Left hindlimb (tissue), 1 donor: ENCODE measurements at regions not wholly inside any gene's neighbourhood (a gene's known extent, or its start where the extent isn't known, plus 50 kb on each side); places are given as distances from the start of the nearest gene placed in this dataset.

Experiments used
- DNase-seq: peaks from one replicate; pipeline ENCODE4 v3.0.0-alpha.2; 2018

DNA sequence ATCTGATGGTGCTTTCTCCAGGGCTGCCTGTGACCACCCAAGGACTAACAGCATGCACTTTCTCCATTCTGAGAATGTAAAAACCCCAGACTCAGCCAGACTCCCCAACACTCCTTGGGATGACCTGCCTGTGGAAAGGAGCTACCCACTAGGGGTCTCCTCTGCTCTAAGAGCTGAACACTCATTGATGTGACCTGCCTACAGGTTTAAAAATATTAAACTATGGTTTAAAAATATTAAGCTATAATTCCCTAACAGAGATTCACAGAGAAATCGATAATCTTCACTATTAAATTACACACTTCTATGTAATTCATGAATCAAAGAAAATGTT, 696.2 kb upstream of the SLITRK5 start:
- no peak for DNase-seq

DNA sequence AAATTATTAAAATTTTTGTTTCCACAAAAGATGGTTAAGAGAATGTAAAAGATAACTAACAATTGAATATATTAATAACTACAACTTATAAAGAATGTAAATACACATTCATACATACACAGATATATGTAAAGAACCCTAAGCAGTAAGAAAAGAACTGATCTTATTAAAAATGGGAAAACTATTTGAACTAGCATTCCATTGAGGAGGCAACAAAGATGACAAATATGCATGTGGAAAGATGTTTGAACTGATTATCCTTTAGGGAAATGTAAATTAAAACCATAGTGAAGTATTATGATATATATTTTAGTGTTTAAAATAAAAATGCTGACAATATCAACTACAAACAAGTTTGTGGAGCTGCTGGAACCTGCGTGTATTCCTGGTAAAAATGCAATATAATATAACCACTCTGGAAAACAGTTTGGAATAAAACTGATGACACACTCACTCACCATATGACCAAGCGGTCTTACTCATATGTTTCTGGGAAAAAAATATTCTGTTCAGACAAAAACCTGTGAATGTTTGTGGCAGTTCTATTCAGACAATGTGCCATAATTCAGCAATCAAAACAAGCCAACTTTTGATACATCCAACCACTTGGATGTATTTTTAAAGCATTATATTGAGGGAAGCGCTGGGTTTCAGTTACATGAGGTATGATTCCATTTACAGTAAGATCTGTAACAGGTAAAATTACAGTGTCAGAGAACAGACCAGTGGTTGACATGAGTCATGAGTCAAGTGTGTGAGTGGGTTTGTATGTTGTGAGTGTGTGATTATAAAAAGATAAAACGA, 694.4 kb upstream of the SLITRK5 start:
- DNase-seq = no peak

DNA sequence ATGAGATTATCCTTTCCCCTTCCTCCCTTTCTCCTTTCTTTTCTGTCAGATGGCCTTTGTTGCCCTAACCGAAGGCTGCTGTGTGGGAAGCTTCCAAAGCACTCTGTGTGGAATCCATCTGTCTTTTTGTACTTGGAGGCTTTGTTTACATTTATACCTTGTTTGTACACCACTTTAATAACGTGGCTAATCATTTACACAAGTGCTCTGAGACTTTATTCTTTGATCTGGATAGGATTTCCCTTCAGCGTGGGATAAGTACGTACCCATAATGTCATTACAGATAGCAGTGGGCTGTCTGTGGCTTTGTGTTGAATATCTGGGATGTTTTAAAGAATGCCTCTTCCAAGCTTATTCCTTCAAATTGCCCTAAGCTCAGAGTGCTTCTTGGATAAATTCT, 684.7 kb upstream of the SLITRK5 start:
- no peak for DNase-seq

DNA sequence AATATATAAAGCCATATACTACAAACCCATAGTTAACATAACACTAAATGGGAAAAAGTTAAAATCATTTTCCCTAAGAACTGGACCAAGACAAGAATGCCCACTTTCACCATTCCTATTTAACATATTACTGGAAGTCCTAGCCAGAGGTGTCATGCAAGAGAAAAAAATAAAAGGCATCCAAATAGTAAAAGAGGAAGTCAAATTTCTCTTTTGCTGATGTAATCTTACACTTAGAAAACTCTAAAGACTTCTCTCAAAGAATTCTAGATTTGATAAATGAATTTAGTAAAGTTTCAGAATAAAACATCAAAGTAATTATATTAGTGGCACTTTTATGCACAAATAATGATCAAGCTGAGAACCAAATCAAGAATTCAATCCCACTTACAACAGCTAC, 678.9 kb upstream of the SLITRK5 start:
- DNase-seq = no peak

DNA sequence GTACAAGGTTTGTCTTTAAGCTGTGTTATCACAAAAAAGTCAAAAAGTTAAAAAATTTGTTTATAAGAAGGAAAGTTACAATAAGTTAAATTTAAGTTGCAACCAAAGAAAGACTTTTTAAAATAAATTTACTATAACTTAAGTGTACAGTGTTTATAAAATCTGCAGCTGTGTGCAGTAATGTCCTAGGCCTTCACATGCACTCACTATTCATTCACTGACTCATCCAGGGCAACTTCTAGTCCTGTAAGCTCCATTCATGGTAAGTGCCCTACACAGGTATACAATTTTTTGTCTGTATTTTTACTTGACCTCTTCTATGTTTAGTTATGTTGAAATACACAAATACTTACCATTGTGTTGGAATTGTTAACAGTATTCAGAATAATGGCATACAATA, 667.9 kb upstream of the SLITRK5 start:
- no peak for DNase-seq

DNA sequence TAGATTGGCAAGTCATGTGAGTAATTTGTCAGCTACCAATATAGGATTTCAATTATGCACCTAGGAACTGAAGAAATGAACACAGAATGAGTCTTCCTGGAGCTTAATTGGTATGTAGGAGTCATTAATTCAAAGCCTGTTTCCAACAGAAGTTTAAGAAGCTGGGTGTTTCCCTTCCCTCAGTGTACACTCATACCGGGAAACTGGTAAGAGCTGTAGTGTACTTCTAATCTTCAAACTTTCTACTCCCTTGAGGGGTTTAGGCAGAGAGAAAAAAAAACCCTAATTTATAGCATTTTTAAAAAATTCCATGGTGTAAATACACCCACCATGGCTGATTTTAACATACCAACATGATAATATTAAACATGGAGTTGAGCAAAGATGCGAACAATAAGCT, 665.7 kb upstream of the SLITRK5 start:
- DNase-seq = no peak

DNA sequence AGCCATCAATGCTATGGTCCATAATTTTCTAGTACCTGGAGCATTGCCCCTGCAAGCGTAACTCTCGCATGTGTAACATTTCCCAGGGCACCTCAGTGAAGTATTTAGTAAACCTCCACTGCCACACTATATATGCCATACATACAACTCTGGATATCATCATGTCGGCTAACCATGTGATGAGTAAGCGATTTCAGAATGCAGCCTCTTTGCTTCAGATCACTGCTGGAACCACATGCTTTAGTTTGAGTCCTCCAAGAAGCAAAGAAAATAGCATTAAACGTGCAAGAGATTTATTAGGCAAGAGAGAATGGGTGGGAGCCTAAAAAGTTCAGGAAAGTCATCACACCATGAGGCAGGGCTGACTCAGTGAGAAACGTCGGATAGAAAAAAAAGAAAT, 635.6 kb upstream of the SLITRK5 start:
- no peak for DNase-seq

DNA sequence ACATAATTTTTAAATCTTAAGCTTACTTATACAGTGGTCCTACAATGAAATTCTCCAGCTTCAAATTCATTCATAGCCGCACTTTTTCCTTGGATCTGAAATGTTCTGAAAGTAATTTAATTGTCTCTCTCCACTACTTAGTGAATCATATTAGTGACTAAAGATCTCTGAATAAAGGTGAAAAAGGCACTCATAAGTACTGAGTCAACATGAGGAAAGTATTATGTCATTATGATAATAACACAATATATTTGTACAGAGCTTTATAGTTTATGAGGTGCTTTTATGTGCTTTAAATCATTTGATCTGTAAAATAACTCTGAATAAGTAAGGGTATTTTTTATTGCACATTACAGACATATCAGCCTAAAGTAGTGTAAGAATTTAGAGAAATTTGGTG, 628.2 kb upstream of the SLITRK5 start:
- DNase-seq = no peak

DNA sequence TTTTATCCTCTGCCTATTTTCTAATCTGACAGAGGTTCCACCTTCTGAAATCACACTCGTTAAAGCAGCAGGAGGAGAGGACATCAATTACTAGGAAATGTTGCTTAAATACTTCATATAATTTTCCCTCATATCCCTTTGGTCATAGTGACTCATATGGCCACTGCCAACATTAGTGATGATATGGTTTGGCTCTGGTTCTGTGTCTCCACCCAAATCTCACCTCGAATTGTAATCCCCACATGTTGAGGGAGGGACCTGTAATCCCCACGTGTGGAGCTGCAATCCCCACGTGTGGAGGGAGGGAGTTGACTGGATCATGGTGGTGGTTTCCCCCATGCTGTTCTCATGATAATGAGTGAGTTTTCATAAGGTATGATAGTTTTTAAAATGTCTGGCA, 618.4 kb upstream of the SLITRK5 start:
- no peak for DNase-seq

DNA sequence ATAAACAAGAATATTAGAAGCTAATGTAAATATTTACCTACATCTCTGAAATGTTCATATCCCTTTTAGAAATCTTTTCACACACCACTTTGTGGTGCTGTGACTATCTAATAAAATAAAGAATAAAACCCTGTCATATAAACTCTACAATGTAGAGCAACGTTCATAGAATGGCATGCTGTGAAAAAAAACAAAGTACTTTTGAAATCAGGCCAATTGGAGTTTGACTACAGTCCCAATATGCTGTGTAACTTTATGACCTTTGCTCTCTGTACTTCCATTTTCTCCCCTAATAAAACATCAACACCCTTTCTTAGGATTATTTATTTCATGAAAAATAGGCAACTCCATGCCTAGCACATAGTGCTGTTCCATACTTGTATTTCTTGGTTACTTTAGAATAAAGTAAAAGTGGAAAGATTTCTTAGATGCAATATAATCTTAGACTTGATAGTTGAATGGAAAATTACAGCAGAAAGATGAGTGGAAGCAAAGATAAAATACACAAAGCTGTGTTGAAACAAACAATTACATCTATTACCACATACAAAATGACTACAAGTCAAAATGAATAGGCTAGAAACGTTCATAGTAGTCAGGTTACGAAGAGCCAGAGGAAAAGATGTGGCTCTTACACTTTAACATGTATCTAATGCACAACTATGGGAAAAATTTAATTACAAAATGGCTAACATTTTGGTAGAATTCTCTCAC, 613.2 kb upstream of the SLITRK5 start:
- no peak for DNase-seq

DNA sequence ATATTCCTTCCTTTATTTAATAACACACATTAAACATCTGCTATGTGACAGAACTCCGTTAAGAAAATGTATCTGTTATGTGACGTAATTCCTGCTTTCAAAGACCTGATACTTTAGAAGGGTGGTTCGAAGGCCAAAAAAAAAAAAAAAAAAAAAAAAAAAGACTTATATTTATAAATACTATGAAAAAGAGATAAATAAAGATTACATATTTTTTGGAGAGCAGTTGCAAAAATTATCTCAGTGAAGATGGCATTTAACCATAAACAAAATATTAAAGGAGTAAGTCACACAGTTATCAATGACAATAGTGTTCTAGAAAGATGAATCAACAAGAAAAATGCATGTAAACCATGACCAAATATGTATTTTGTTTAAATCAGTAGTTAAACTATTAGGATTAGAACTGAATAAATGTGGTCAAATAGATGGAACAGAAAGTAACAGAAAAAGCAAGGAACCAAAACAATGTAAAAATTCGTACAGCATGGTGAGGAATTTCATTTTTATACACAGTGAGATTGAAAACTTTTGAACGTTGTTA, 612.3 kb upstream of the SLITRK5 start:
- no peak for DNase-seq

DNA sequence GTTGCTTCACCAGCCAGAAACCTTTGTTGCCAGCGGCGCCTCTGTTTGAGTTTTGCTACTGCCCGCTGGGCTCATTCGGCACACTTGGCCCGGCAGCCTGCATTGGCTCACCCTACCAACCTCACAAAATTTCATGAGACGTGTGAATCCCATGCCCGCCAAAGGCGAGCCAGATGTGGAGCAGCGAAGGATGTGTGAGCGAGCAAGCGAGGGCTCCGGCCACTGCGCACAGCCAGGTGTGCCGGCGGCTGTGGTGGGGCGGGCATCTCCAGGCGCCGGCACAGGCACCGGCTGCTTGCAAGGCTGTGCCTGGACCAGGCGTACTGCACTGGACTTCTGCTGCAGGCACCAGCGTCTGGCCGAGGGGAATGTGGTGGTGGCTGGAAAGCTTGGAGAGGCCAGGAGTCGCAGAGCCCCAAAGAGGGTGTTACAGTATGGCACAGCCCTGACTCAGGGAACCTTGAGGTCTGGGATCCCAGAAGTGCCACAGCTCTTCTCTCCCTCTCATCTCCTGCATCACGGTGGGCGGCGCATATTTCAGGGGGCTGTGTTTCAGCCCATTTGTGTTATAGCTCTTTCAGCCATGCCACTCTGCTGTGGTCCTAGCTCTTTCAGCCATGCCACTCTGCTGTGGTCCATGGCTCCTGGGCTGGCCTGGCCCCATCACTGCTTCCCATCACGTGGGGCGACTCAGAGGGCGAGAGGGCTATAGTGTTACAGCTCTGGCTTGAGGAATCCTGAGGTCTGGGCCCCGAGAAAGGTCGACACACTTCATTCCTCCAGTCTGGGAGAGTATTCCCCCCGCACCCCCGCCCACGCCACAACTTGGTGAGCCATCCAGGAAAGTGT, 592.0 kb upstream of the SLITRK5 start:
- no peak for DNase-seq

DNA sequence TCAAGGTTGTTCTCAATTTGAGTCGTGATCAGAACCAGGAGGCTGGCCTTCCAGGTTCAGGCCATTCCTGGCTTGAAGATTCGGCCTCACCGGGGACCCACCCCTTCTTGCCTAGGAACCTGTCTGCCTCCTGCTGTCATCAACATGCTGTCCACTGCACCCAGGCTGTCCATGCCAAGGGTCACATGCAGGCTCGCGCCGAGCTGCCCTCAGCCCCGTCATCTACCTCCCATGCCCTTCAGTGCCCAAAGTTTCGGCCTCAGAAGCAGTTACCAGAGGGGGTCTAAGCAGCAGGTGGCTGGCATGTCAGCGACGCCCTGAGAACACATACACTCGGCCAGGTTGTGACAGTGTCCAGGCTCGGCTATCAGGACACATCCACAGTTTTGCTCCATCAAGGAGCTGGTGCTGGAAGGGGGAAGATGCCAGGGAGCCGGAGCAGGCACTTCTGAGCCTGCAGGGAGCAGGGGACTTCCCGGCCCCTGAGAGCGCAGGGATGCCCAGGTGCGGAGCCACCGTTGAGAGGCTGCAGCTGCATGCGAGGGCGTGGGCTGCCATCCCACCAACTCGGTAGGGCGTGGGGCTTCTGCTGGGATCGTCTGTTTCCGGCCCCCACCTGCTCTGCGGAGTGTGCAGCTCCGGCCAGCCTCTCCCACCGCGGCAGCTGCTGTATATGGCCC, 590.9 kb upstream of the SLITRK5 start:
- no peak for DNase-seq

DNA sequence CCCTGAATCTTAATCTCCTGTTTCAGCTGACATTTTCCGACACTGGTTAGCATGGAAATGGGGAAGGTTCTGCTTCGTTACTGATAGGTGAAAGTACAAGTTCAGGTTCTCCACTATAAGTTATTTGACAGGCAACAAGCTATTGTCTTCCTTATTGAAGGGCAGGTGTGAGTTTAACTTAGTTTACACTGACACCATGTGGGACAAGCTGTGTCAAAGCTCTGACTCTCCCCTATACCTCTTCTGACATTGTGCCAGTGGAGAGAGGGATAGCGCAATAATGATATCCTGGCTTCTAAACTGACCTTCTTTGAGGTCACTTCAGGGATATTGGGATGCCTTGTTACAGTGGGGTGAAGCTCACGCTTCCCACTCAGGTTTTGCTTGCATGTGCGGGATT, 587.0 kb upstream of the SLITRK5 start:
- no peak for DNase-seq

DNA sequence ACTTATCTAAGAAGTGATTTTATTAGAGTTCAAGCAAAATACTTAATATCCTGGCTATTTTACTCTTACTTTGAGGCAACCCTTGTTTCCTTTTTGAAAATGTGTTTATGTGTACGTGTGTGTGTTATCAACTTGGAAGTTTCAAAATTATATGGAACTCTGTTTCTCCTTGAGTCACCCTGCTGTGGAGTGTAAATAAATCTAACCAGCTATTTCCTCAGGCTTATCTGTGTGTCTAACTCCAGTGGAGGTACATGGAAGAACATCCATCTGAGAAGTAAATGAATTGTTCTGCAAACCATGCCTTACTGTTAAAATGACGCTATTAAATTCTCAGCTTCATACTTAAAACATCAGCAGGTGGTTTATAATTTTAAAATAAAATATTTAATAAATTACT, 583.4 kb upstream of the SLITRK5 start:
- DNase-seq = no peak

DNA sequence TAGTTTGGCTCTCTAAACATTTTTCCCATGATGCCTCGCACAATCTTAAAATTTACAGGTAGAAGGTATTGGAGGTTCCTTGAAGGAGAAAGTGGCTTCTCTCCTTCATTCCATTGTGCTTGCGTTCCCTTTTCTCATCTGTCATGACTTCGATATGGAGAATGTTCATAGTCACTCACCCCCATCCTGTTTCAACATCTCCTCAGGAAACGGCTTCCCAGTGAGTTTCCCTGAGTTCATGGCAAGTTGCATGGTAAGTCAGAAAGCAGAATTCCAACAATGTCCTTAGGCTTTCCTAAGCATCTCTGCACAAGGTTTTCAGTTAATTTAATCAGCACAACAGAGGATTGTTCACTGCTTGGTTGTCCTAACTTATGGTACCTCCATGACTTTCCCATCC, 581.8 kb upstream of the SLITRK5 start:
- DNase-seq = no peak

DNA sequence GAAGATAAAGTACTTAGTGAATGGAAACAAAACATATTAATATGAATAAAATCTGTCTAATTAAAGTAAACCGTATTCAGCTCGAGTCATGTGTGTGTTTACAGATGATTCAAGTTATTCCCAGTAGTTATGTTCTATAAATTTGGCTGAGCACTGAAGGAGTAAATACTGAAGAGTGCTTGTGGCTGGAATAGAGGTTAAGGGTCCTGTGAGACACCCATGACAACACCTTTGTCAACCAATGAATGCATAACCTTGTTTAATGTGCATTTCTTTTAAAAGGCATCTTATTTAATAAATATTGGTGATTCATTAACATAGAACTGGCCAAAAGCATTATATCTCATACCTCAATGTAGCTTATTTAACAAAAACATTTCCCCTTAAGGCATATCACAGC, 577.8 kb upstream of the SLITRK5 start:
- DNase-seq = no peak

DNA sequence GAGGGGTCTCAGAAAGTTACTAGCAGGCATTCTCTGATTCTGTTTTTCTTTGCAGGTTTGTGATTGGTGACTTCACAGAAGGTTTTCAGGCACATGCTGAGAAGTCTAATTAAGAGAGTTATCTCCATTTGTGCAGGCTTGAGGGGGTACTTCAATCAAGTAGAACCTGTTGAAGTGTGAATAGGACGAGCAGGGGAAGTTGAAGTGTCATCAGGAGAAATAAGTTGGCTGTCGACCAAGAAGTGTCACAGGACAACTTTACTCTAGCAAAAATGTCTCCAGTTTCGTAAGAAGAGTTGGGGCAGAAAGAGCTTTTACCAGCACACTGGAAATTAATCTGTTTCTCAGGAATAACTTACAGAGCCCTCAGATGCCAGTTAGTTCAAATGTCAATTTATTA, 576.5 kb upstream of the SLITRK5 start:
- no peak for DNase-seq

DNA sequence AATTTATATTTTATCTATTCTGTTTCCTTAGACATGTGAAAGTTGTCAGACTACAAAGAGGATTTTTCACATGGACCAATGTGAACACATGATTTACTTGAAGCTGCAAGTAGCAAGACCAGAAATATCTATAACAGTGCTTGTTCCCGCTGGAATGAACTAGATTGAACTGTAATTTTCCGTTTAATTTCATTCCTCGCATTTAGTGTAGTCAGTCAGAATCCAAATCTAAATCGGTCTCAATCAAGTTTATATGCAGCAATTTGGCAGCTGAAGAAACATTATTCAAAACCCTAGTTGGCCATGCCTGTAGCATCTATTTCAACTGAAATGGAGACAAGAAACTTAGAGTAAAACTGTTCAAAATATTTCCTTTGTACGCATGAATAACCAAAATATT, 570.7 kb upstream of the SLITRK5 start:
- no peak for DNase-seq

DNA sequence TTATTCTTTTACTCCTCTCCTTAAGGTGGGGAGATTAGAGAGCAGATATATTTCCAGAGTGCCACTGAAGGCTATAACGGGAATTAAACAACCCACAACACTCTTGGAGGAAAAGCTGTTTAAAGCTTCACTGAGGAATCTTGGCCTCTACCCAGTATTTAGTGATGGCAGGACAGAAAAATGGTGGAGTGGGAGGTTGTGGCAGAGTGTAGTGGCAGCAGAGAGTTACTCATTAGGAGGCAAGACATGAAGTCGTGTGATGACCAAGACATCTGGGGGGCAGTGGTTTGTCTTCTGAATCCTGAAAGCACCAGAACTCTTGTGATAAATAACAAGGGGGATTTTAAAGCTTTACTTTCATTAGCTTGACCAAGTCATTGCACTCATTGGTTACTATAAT, 563.5 kb upstream of the SLITRK5 start:
- DNase-seq = no peak

DNA sequence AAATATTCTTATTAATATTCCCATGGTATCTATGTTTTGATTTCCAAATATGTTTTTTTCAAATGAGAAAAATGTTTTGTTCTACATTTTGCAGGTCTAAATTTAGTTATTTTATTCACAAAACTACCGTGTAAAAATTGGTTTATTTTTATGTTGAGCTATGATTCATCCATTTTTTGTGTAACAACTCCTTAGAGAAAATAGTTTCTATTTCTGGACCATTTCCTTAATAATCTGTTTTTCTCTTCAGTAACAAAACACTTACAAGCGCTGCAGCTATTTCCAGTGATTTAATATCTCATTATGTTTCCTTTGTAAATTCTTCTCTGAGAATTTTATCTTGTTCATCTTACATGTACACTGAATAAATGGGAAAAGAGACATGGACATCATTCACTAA, 550.7 kb upstream of the SLITRK5 start:
- DNase-seq = no peak

DNA sequence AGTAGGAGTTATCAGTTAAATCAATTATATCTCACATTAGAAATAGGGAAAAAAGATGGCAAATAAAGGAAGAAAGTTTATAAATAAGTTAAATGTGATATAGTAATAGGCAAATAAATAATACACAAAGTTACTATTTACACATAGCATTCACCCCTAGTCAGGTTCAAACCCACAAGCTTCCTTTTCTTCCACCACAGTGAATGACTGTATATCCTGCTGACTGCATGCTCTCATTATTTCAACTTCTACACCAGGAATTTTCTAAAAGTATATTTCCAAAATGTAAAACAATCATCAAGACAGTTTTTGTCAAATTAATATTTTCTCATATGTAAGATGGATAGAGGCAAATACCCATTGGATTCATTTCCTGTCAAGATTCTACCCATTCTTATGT, 548.6 kb upstream of the SLITRK5 start:
- no peak for DNase-seq
